Gastrocnemius medialis (tissue), 4 donors: ENCODE measurements at regions not wholly inside any gene's neighbourhood (a gene's known extent, or its start where the extent isn't known, plus 50 kb on each side); places are given as distances from the start of the nearest gene placed in this dataset.

ENCODE experiments used
- POLR2A ChIP-seq, 2 donors: fragments of 450-650 bp; IDR thresholded peaks; one replicate each; pipeline ENCODE4 v1.6.1; 2017; ENCODE audit warnings: antibody characterized with exemption in 2 of 2, mild to moderate bottlenecking in 2 of 2, moderate library complexity in 2 of 2
- TF ChIP-seq, protein P1 (sequence below), 5 experiments: fragments of 450-650 bp in 3 of 5; fragments of 200-600 bp in 2 of 5; sonication (generic) in 2 of 5; IDR thresholded peaks in 4 of 5; conservative IDR thresholded peaks in 1 of 5; 1 replicate in 4 of 5; 2 replicates in 1 of 5; pipeline ENCODE4 v1.5.1; 2016 to 2019; ENCODE audit warnings: antibody characterized with exemption in 5 of 5, mild to moderate bottlenecking in 3 of 5, moderate library complexity in 3 of 5

DNA sequence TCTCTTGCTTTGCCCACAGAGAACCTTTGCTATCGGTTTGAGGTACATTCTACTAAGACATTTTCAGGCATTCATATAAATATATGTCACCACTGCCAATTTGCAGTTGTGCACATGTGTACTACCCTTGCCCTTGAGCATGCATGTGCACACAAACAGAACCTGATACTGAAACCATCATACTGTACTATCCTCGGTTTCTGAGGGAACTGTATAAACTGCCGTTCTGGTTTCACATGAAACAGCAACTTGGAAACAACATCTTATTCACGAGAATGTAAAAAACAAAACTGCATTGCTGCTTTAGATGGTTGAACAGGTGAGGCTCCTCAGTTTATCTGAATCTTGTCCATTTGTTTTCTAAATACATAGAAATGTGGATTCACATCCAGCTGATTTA, 151.2 kb upstream of the TMEM170B start:
- TF ChIP-seq, protein P1, sequence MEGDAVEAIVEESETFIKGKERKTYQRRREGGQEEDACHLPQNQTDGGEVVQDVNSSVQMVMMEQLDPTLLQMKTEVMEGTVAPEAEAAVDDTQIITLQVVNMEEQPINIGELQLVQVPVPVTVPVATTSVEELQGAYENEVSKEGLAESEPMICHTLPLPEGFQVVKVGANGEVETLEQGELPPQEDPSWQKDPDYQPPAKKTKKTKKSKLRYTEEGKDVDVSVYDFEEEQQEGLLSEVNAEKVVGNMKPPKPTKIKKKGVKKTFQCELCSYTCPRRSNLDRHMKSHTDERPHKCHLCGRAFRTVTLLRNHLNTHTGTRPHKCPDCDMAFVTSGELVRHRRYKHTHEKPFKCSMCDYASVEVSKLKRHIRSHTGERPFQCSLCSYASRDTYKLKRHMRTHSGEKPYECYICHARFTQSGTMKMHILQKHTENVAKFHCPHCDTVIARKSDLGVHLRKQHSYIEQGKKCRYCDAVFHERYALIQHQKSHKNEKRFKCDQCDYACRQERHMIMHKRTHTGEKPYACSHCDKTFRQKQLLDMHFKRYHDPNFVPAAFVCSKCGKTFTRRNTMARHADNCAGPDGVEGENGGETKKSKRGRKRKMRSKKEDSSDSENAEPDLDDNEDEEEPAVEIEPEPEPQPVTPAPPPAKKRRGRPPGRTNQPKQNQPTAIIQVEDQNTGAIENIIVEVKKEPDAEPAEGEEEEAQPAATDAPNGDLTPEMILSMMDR (IDR thresholded peaks at IDR 0.05 in 4 of 5, conservative IDR thresholded peaks at IDR 0.05 in 1 of 5): no peak
- no peak for TF ChIP-seq POLR2A (IDR thresholded peaks at IDR 0.05)
